ENCODE measurements at regions not wholly inside any gene's neighbourhood (a gene's known extent, or its start where the extent isn't known, plus 50 kb on each side); places are given as distances from the start of the nearest gene placed in this dataset.
A peak's percentile ranks its signal among the peaks of the same experiment; 100 is the strongest.

DNA sequence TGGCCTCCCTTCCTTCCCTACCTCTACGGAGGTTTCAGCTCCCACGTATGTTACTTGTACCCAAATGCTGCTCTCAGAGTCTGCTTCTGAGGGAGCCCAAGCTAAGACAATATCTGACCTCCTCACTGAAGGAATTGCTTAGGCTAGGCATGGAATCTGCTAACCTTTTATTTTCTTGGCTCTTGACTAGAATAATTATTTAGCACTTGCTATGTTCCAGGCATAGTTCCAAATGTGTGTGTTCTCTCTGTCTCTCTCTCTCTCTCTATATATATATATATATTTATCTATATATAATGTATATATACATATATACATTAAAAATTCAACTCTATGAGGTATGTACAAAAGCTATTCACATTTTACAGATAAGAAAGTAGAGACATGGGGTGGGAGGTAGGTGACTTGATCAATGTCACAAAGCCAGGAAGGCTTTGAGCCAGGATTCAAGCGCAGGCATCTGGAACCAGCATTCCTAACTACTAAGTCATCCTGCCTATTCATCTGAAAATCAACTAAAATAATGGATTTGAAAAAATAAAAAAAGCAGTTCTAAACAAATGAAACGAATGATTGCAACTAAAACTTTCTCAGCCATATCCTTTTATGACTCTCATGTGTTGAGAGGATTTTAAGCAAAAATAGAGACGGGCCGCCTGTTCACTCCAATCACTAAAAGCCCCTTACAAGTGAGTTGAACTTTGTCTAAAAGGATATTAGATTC lies 189.7 kb upstream of the JAG1 start:
- H3K27ac ChIP-seq = peak overlapping the region; percentile 43 to 52
- H3K27me3 ChIP-seq = no peaks in the 10 kb centered on the region

DNA sequence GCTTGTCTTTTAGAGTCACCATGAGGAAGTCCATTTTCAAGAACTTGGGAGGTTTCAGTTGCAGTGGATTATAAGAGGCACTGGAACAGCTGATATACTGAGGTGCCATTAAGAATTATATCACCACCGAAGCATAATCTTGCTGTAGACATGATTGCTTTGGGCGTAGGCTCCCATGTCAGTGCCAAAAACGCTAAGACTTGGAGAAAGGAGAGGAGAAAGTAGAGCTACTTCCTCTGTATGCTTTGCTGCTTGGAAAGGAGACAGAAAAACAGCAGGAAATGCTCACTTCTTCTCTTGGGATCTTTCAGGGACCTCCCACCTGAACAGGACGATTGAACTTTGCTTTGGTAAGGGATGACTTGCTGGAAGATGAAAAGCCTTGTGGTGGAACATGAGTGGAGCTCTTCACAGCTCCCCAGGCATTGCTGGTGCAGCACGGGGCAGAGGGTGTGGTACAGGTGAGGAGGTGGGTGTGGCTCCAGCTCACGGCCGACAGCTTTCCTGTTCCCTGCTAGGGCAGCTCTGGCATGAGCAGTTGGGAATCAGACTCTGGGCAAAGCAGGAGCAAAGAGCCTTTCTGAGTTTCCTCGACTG lies 190.4 kb upstream of the JAG1 start:
- TF ChIP-seq, protein P1, sequence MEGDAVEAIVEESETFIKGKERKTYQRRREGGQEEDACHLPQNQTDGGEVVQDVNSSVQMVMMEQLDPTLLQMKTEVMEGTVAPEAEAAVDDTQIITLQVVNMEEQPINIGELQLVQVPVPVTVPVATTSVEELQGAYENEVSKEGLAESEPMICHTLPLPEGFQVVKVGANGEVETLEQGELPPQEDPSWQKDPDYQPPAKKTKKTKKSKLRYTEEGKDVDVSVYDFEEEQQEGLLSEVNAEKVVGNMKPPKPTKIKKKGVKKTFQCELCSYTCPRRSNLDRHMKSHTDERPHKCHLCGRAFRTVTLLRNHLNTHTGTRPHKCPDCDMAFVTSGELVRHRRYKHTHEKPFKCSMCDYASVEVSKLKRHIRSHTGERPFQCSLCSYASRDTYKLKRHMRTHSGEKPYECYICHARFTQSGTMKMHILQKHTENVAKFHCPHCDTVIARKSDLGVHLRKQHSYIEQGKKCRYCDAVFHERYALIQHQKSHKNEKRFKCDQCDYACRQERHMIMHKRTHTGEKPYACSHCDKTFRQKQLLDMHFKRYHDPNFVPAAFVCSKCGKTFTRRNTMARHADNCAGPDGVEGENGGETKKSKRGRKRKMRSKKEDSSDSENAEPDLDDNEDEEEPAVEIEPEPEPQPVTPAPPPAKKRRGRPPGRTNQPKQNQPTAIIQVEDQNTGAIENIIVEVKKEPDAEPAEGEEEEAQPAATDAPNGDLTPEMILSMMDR (IDR thresholded peaks at IDR 0.05) = no peak
- no peak for TF ChIP-seq POLR2A (IDR thresholded peaks at IDR 0.05)
- Histone ChIP-seq H3K4me3 (no peak overlapping the region), H3K4me1 (no peaks in the 10 kb centered on the region), H3K9me3 (no peaks in the 10 kb centered on the region), H3K27me3 (no peaks in the 10 kb centered on the region), H3K36me3 (no peaks in the 10 kb centered on the region), H3K27ac (peak overlapping the region; percentile 43 to 52)
- intact Hi-C loops (cut with DNase I; ENCODE audit: low total_unique reads) = no loop called here
- no peak for DNase-seq

More for the DNA sequence above, 189.7 kb upstream of the JAG1 start:
- Histone ChIP-seq H3K9me3 (no peaks in the 10 kb centered on the region), H3K4me1 (no peaks in the 10 kb centered on the region), H3K4me3 (no peak overlapping the region), H3K36me3 (no peaks in the 10 kb centered on the region)
- DNase-seq = peak in 1 of 2 donors; percentile 18
- intact Hi-C loops (cut with DNase I; ENCODE audit: low total_unique reads) = no loop called here
- TF ChIP-seq POLR2A (IDR thresholded peaks at IDR 0.05) = no peak
- TF ChIP-seq, protein P1 (IDR thresholded peaks at IDR 0.05) = no peak

DNA sequence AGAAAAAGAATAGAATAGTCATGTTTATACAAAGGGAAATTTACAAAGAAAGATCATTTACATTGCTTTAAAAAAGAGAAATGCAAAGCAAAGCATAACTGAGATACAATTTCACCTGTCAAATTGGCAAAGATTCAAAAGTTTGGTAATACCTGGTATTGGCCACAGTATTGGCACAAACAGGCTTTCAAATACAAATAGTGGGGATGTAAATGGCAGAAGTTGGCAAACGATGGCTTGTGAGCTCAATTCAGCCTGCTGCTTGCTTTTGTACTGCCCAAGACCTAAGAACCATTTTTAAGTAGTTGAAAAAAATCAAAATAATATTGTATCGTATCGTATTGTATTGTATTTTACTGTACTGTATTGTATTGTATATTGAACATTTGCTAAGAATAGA lies 194.5 kb upstream of the JAG1 start:
- no peaks in the 10 kb centered on the region for H3K36me3 ChIP-seq
- H3K4me1 ChIP-seq = no peaks in the 10 kb centered on the region
- no peak for TF ChIP-seq POLR2A (IDR thresholded peaks at IDR 0.05)
- TF ChIP-seq, protein P1 (IDR thresholded peaks at IDR 0.05) = no peak
- H3K9me3 ChIP-seq = no peaks in the 10 kb centered on the region
- intact Hi-C loops (cut with DNase I; ENCODE audit: low total_unique reads) = no loop called here
- no peak for DNase-seq
- H3K27ac ChIP-seq = no peak overlapping the region
- H3K4me3 ChIP-seq = no peak overlapping the region
- H3K27me3 ChIP-seq = no peaks in the 10 kb centered on the region

DNA sequence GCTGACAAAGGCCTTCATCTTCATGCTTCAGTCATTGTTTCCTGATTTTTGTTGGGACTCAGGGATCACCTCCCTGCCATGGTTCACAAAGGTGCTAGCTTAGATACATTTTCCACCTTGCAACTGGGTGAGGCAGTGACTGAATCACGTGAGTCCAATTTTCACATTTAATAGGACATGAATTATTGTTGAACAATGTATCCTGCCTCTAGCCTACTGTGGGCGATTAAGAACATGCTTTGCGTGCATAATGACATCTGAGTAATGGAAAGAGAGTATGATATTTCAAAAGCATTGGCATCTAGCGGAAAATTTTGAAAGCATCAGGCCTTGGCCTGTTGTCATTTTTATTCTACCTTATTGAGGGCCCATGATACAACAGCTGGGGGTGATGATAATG lies 199.2 kb upstream of the JAG1 start:
- Histone ChIP-seq H3K9me3 (no peaks in the 10 kb centered on the region), H3K36me3 (no peaks in the 10 kb centered on the region), H3K27ac (no peak overlapping the region), H3K4me3 (no peak overlapping the region), H3K4me1 (no peaks in the 10 kb centered on the region), H3K27me3 (no peaks in the 10 kb centered on the region)
- intact Hi-C loops (cut with DNase I; ENCODE audit: low total_unique reads) = no loop called here
- DNase-seq = no peak
- TF ChIP-seq POLR2A (IDR thresholded peaks at IDR 0.05) = no peak
- TF ChIP-seq, protein P1 (IDR thresholded peaks at IDR 0.05) = no peak

GRCh38 chr20:10875653-10876052 lies 201.9 kb upstream of the JAG1 start:
- Histone ChIP-seq H3K27me3 (no peaks in the 10 kb centered on the region), H3K9me3 (no peaks in the 10 kb centered on the region), H3K36me3 (no peaks in the 10 kb centered on the region), H3K4me3 (no peak overlapping the region), H3K4me1 (no peaks in the 10 kb centered on the region), H3K27ac (no peak overlapping the region)
- no peak for DNase-seq
- TF ChIP-seq POLR2A (IDR thresholded peaks at IDR 0.05) = no peak
- TF ChIP-seq, protein P1 (IDR thresholded peaks at IDR 0.05) = no peak
- intact Hi-C loops (cut with DNase I; ENCODE audit: low total_unique reads) = no loop called here

Measured in uterus (tissue), 3 donors.